GM12878 (cell line): ENCODE measurements at regions not wholly inside any gene's neighbourhood (a gene's known extent, or its start where the extent isn't known, plus 50 kb on each side); places are given as distances from the start of the nearest gene placed in this dataset.

Experiments
- CTCF ChIP-seq, 3 experiments: IDR thresholded peaks in 2 of 3; conservative IDR thresholded peaks in 1 of 3; 2 replicates each; pipeline ENCODE4 v1.5.1; 2011; ENCODE audit warnings: low read depth in 3 of 3, low read length in 3 of 3, mild to moderate bottlenecking in 3 of 3, control low read depth in 2 of 3, moderate library complexity in 2 of 3, inconsistent platforms in 1 of 3, mixed read lengths in 1 of 3; ENCODE audit not compliant: control insufficient read depth in 2 of 3, insufficient read depth in 1 of 3; ENCODE audit errors: extremely low read depth in 1 of 3
- ZBTB40 ChIP-seq: fragments of 450-650 bp; IDR thresholded peaks from 2 replicates; pipeline ENCODE4 v1.6.1; 2016; ENCODE audit warnings: mild to moderate bottlenecking, moderate library complexity, borderline replicate concordance

GRCh38 chr6:154613137-154613676 lies 102.7 kb upstream of the CNKSR3 start:
- TF ChIP-seq ZBTB40 (no peak), CTCF (IDR thresholded peaks at IDR 0.05 in 2 of 3, conservative IDR thresholded peaks at IDR 0.05 in 1 of 3; ENCODE audit: control insufficient read depth in 2 of 3, extremely low read depth in 1 of 3, insufficient read depth in 1 of 3, low read depth in 3 of 3, low read length in 3 of 3) (no peak)
